Type B pancreatic cell (in vitro differentiated cells): ENCODE measurements at regions not wholly inside any gene's neighbourhood (a gene's known extent, or its start where the extent isn't known, plus 50 kb on each side); places are given as distances from the start of the nearest gene placed in this dataset.

ENCODE experiments used
- DNase-seq: peaks from one replicate; pipeline ENCODE4 v3.0.0; 2021; ENCODE audit warnings: mixed read lengths; ENCODE audit not compliant: unreplicated experiment; ENCODE audit errors: extremely low spot score
- H3K27ac Mint-ChIP-seq: 2 replicates; pipeline ENCODE4 v1.8.0; 2021; ENCODE audit warnings: mild to moderate bottlenecking, mixed read lengths
- H3K27me3 Mint-ChIP-seq: 2 replicates; pipeline ENCODE4 v1.8.0; 2021; ENCODE audit warnings: mixed read lengths
- H3K36me3 Mint-ChIP-seq: 2 replicates; pipeline ENCODE4 v1.8.0; 2021; ENCODE audit warnings: mixed read lengths
- H3K4me1 Mint-ChIP-seq: one replicate; pipeline ENCODE4 v1.8.0; 2021; ENCODE audit warnings: mixed read lengths; ENCODE audit not compliant: unreplicated experiment
- H3K4me3 Mint-ChIP-seq: 2 replicates; pipeline ENCODE4 v1.8.0; 2021; ENCODE audit warnings: mild to moderate bottlenecking, mixed read lengths
- H3K9me3 Mint-ChIP-seq: 2 replicates; pipeline ENCODE4 v1.8.0; 2021; ENCODE audit warnings: mixed read lengths
- CTCF ChIP-seq: fragments of 200-600 bp; sonication (generic); conservative IDR thresholded peaks from 2 replicates; pipeline ENCODE4 v1.5.0; 2021; ENCODE audit warnings: antibody characterized with exemption, mild to moderate bottlenecking

DNA sequence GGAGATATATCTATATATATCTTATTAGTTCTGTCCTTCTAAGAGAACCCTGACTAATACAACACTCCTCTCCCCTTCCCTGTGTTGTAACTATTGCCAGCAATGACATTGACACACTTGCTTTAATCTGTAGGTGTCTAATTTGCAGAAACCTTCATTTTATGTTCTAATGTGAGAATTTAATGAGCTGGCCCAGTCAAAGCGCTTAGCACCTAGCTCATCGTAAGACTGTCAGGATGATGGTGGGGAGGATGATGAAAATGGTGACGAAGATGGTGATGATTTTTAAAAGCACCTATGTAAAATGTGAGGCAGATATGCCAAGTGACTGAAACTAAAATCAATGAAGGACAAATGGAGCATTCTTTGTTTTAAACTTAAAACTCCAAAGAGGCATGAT, 183.8 kb downstream of the DHX15 start:
- Mint-ChIP-seq H3K4me3 (no peak overlapping the region), H3K4me1 (no peaks in the 10 kb centered on the region), H3K36me3 (no peaks in the 10 kb centered on the region)

GRCh38 chr4:24396988-24397387, 187.4 kb downstream of the DHX15 start:
- Mint-ChIP-seq H3K4me1 (no peaks in the 10 kb centered on the region), H3K36me3 (peaks cover 3% of the 10 kb centered on the region), H3K27me3 (no peaks in the 10 kb centered on the region), H3K4me3 (no peak overlapping the region), H3K27ac (no peak overlapping the region), H3K9me3 (no peaks in the 10 kb centered on the region)
- TF ChIP-seq CTCF: no peak
- DNase-seq: no peak

More for the DNA sequence above, 183.8 kb downstream of the DHX15 start:
- no peaks in the 10 kb centered on the region for H3K27me3 Mint-ChIP-seq
- DNase-seq: no peak
- H3K27ac Mint-ChIP-seq: no peak overlapping the region
- no peaks in the 10 kb centered on the region for H3K9me3 Mint-ChIP-seq
- no peak for TF ChIP-seq CTCF

GRCh38 chr4:24395937-24396336, 188.4 kb downstream of the DHX15 start:
- DNase-seq: no peak
- no peak overlapping the region for H3K4me3 Mint-ChIP-seq

DNA sequence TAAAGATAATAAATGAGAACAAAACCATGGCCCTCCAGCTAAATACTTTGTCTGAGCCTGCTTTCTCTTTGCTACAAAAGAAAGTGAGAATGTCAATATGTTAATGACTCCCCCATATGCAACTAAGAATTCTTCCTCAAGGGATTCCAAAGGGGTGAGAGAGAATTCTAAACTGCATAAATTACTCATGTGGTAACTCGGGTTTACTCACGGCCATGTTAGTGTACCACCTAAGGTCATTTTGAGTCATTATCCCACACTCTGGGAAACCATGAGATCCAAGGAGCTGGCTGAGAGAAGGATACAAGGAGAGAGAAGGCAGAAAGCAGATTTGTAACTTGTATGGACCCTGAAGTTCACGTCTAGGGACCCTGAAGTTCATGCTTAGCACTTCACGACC, 190.3 kb downstream of the DHX15 start:
- Mint-ChIP-seq H3K4me3 (no peak overlapping the region), H3K27ac (no peak overlapping the region), H3K4me1 (no peaks in the 10 kb centered on the region), H3K9me3 (no peaks in the 10 kb centered on the region), H3K27me3 (no peaks in the 10 kb centered on the region), H3K36me3 (peaks cover 3% of the 10 kb centered on the region)
- DNase-seq: no peak
- no peak for TF ChIP-seq CTCF

More at GRCh38 chr4:24395937-24396336, 188.4 kb downstream of the DHX15 start:
- Mint-ChIP-seq H3K27ac (no peak overlapping the region), H3K36me3 (peaks cover 3% of the 10 kb centered on the region), H3K27me3 (no peaks in the 10 kb centered on the region), H3K9me3 (no peaks in the 10 kb centered on the region), H3K4me1 (no peaks in the 10 kb centered on the region)
- no peak for TF ChIP-seq CTCF

DNA sequence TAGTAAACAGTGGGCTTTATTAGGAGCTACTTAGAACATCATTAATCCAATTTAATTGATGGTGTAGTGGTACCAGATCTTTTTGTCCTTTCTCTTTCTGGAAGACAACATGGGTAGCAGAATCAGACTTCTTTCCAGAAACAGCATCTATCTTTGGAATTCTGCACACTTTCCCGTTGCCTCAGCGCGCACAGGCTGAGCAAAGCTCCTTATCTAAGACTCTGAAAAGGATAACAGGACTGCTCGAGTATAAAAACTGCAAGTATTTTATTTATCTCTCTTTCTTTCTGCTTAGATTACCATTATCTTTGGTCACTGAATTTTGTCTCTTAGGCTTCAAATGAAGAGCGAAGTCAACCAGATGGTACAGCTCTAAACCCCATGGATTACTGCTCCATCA, 191.7 kb downstream of the DHX15 start:
- peaks cover 3% of the 10 kb centered on the region for H3K36me3 Mint-ChIP-seq
- H3K4me1 Mint-ChIP-seq: no peaks in the 10 kb centered on the region
- H3K9me3 Mint-ChIP-seq: no peaks in the 10 kb centered on the region
- H3K27me3 Mint-ChIP-seq: no peaks in the 10 kb centered on the region
- no peak for DNase-seq
- H3K27ac Mint-ChIP-seq: no peak overlapping the region
- H3K4me3 Mint-ChIP-seq: no peak overlapping the region
- no peak for TF ChIP-seq CTCF

DNA sequence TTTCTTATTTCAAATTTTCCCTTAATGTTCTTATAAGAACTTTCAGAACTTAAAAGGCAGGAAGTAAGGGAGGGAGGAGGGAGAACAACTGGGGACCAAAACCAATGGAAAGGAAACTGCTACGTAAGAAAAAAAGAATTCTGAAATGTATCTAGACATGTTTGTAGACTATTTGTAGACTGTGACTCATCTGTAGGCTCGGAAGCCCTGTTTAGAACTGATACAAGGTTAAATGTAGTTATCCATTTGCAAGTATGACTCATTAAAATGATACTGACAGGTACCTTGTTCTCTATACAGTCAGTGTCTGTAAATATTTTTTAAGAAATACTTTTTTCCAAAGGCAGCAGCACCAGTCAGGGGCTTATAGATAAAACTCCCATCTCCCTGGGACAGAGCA, 202.0 kb downstream of the DHX15 start:
- Mint-ChIP-seq H3K9me3 (peaks cover 5% of the 10 kb centered on the region), H3K36me3 (no peaks in the 10 kb centered on the region), H3K27me3 (no peaks in the 10 kb centered on the region), H3K4me1 (no peaks in the 10 kb centered on the region), H3K27ac (no peak overlapping the region), H3K4me3 (no peak overlapping the region)
- no peak for TF ChIP-seq CTCF
- DNase-seq: no peak
